Activated naive CD4-positive, alpha-beta T cell treated with anti-CD3 and anti-CD28 coated beads for 36 hours (primary cell): ENCODE measurements at regions not wholly inside any gene's neighbourhood (a gene's known extent, or its start where the extent isn't known, plus 50 kb on each side); places are given as distances from the start of the nearest gene placed in this dataset.

ENCODE experiments used
- CTCF ChIA-PET: fragments of 350-600 bp; sonication (Branson Sonifier 250); formaldehyde crosslinking; loops from one replicate; lab custom pipeline; 2021; ENCODE audit warnings: antibody characterized with exemption; lab: Charles Lee
- DNase-seq: peaks from one replicate; pipeline ENCODE4 v3.0.0-alpha.2; 2020
- H3K27ac Mint-ChIP-seq: one replicate; pipeline ENCODE4 v1.8.0; 2021; ENCODE audit warnings: mild to moderate bottlenecking, mixed read lengths
- H3K27me3 Mint-ChIP-seq: one replicate; pipeline ENCODE4 v1.8.0; 2021; ENCODE audit warnings: low read depth, mixed read lengths
- H3K36me3 Mint-ChIP-seq: one replicate; pipeline ENCODE4 v1.8.0; 2021; ENCODE audit warnings: low read depth, mixed read lengths
- H3K4me1 Mint-ChIP-seq: one replicate; pipeline ENCODE4 v1.8.0; 2021; ENCODE audit warnings: low read depth, mixed read lengths
- H3K4me3 Mint-ChIP-seq: one replicate; pipeline ENCODE4 v1.8.0; 2021; ENCODE audit warnings: mild to moderate bottlenecking, moderate library complexity, mixed read lengths
- H3K9me3 Mint-ChIP-seq: one replicate; pipeline ENCODE4 v1.8.0; 2021; ENCODE audit warnings: mixed read lengths
- intact Hi-C: fragments of 100-400 bp; cut with micrococcal nuclease; formaldehyde crosslinking; loops from one replicate; pipeline ENCODE4 v1.15.1; 2023

- Mint-ChIP-seq H3K4me1 (no peaks in the 10 kb centered on the region), H3K27ac (no peak overlapping the region), H3K4me3 (no peak overlapping the region), H3K36me3 (no peaks in the 10 kb centered on the region), H3K9me3 (no peaks in the 10 kb centered on the region), H3K27me3 (no peaks in the 10 kb centered on the region)
- CTCF ChIA-PET, result interaction anchor here (1.0 kb wide), 1 partner anchor 44 kb away, joined by 4 read pairs; no protein-coding TSS in a partner anchor
- no peak for DNase-seq
- intact Hi-C loops, result no loop called here
Observed at GRCh38 chr17:5635949-5636348, 51.6 kb upstream of the NLRP1 start.

DNA sequence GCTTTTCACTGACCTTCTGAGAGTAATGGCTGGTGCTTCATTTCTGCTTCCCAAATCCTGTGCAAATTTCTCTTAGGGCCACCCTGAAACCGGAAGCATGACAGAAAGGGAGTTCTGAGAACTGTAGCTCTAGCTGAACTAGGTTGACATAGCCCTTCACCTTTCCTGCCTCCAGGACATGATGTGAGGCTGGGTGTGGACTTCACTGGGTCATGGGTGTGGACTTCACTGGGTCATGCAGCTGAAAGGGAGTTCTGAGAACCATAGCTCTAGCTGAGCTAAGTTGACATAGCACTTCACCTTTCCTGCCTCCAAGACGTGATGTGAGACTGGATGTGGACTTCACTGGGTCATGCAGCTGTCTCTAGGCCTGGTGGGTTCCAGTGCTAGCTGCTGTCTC, 54.3 kb upstream of the NLRP1 start:
- CTCF ChIA-PET, result interaction anchor here (1.4 kb wide), 1 partner anchor 46 kb away, joined by 5 read pairs; no protein-coding TSS in a partner anchor
- intact Hi-C loops, result no loop called here
- Mint-ChIP-seq H3K9me3 (no peaks in the 10 kb centered on the region), H3K27ac (no peak overlapping the region), H3K4me3 (no peak overlapping the region), H3K27me3 (no peaks in the 10 kb centered on the region), H3K4me1 (no peaks in the 10 kb centered on the region), H3K36me3 (no peaks in the 10 kb centered on the region)
- DNase-seq, result no peak

- H3K27ac Mint-ChIP-seq, result no peak overlapping the region
- H3K27me3 Mint-ChIP-seq, result no peaks in the 10 kb centered on the region
- no peaks in the 10 kb centered on the region for H3K4me1 Mint-ChIP-seq
- CTCF ChIA-PET, result no interaction called here
- no peaks in the 10 kb centered on the region for H3K36me3 Mint-ChIP-seq
- H3K4me3 Mint-ChIP-seq, result no peak overlapping the region
- intact Hi-C loops, result no loop called here
- H3K9me3 Mint-ChIP-seq, result no peaks in the 10 kb centered on the region
- no peak for DNase-seq
Observed at GRCh38 chr17:5640726-5641125, 56.4 kb upstream of the NLRP1 start.

GRCh38 chr17:5642752-5643151, 58.4 kb upstream of the NLRP1 start:
- intact Hi-C loops, result no loop called here
- Mint-ChIP-seq H3K9me3 (no peaks in the 10 kb centered on the region), H3K27me3 (no peaks in the 10 kb centered on the region), H3K4me3 (no peak overlapping the region), H3K27ac (no peak overlapping the region), H3K4me1 (no peaks in the 10 kb centered on the region), H3K36me3 (no peaks in the 10 kb centered on the region)
- no peak for DNase-seq
- CTCF ChIA-PET, result no interaction called here

GRCh38 chr17:5644065-5644464, 59.8 kb upstream of the NLRP1 start:
- Mint-ChIP-seq H3K27me3 (no peaks in the 10 kb centered on the region), H3K36me3 (no peaks in the 10 kb centered on the region), H3K27ac (no peak overlapping the region), H3K4me1 (no peaks in the 10 kb centered on the region), H3K9me3 (no peaks in the 10 kb centered on the region), H3K4me3 (no peak overlapping the region)
- CTCF ChIA-PET, result interaction anchor here (0.6 kb wide), 1 partner anchor 310 kb away, joined by 6 read pairs; no protein-coding TSS in a partner anchor
- intact Hi-C loops, result no loop called here
- no peak for DNase-seq

- Mint-ChIP-seq H3K9me3 (peaks cover 10% of the 10 kb centered on the region), H3K4me1 (no peaks in the 10 kb centered on the region), H3K36me3 (no peaks in the 10 kb centered on the region), H3K4me3 (no peak overlapping the region), H3K27ac (no peak overlapping the region), H3K27me3 (peaks cover 27% of the 10 kb centered on the region)
- CTCF ChIA-PET, result no interaction called here
- no peak for DNase-seq
- intact Hi-C loops, result no loop called here
Observed at GRCh38 chr17:5651348-5651747, 67.0 kb upstream of the NLRP1 start.

- no peak for DNase-seq
- Mint-ChIP-seq H3K36me3 (no peaks in the 10 kb centered on the region), H3K27ac (no peak overlapping the region), H3K4me3 (no peak overlapping the region), H3K9me3 (no peaks in the 10 kb centered on the region), H3K4me1 (no peaks in the 10 kb centered on the region), H3K27me3 (peaks cover 2% of the 10 kb centered on the region)
- CTCF ChIA-PET, result no interaction called here
- intact Hi-C loops, result no loop called here
Observed at GRCh38 chr17:5661491-5662125, 77.3 kb upstream of the NLRP1 start.

- no peaks in the 10 kb centered on the region for H3K36me3 Mint-ChIP-seq
- CTCF ChIA-PET, result no interaction called here
- H3K27ac Mint-ChIP-seq, result no peak overlapping the region
- no peaks in the 10 kb centered on the region for H3K9me3 Mint-ChIP-seq
- H3K4me1 Mint-ChIP-seq, result no peaks in the 10 kb centered on the region
- peaks cover 2% of the 10 kb centered on the region for H3K27me3 Mint-ChIP-seq
- intact Hi-C loops, result no loop called here
- no peak for DNase-seq
- H3K4me3 Mint-ChIP-seq, result no peak overlapping the region
Observed at GRCh38 chr17:5662409-5663085, 78.2 kb upstream of the NLRP1 start.

DNA sequence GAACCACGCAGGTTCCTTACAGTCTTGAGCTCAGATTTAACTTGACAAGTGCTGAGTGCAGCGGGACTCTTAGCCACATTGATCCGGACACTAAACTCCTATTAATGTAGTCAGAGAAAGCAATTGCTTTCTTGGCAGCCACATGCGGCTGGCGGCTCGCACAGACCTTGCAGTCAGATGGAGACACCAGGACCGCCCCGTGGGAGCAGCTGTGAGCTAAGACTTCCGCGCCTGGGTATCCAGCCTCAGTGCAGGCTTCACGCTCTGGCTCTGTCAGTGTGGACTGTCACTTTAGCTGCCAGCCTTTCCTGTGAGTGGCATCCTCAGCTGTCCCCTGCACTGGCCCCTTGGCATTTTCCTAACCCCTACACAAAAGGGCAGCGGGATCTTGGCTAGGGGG, 80.9 kb upstream of the NLRP1 start:
- CTCF ChIA-PET, result no interaction called here
- Mint-ChIP-seq H3K27ac (no peak overlapping the region), H3K4me3 (no peak overlapping the region), H3K4me1 (no peaks in the 10 kb centered on the region), H3K27me3 (peaks cover 7% of the 10 kb centered on the region), H3K36me3 (no peaks in the 10 kb centered on the region), H3K9me3 (no peaks in the 10 kb centered on the region)
- intact Hi-C loops, result no loop called here
- DNase-seq, result no peak

DNA sequence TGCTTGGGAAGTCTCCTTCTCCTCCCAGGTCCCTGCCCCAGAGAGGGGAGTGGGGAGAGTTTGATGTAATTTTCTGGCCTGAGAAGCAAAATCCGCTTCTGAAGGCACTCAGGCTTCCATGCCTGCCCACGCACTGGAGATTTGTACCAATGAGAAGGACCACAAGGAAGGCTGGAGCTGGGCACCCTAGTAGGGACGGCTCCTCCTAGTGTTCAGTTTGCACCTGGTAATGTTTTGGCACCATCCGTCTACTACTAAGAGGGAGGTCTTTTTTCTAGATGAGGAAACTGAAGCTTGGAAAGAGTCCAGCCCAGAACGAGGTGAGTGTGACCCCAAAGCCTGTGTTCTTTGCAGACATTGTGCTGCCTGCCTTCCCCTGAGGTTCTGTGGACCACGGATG, 83.6 kb upstream of the NLRP1 start:
- CTCF ChIA-PET, result no interaction called here
- no peaks in the 10 kb centered on the region for H3K9me3 Mint-ChIP-seq

GRCh38 chr17:5668557-5669138, 84.3 kb upstream of the NLRP1 start:
- intact Hi-C loops, result no loop called here
- CTCF ChIA-PET, result no interaction called here
- H3K27me3 Mint-ChIP-seq, result peaks cover 9% of the 10 kb centered on the region
- no peaks in the 10 kb centered on the region for H3K36me3 Mint-ChIP-seq
- H3K27ac Mint-ChIP-seq, result no peak overlapping the region
- no peaks in the 10 kb centered on the region for H3K4me1 Mint-ChIP-seq
- no peak overlapping the region for H3K4me3 Mint-ChIP-seq
- no peaks in the 10 kb centered on the region for H3K9me3 Mint-ChIP-seq
- DNase-seq, result no peak

More for the DNA sequence above, 83.6 kb upstream of the NLRP1 start:
- no peak overlapping the region for H3K27ac Mint-ChIP-seq
- no peaks in the 10 kb centered on the region for H3K4me1 Mint-ChIP-seq
- no peaks in the 10 kb centered on the region for H3K36me3 Mint-ChIP-seq
- DNase-seq, result no peak
- intact Hi-C loops, result no loop called here
- H3K4me3 Mint-ChIP-seq, result no peak overlapping the region
- H3K27me3 Mint-ChIP-seq, result peaks cover 7% of the 10 kb centered on the region

DNA sequence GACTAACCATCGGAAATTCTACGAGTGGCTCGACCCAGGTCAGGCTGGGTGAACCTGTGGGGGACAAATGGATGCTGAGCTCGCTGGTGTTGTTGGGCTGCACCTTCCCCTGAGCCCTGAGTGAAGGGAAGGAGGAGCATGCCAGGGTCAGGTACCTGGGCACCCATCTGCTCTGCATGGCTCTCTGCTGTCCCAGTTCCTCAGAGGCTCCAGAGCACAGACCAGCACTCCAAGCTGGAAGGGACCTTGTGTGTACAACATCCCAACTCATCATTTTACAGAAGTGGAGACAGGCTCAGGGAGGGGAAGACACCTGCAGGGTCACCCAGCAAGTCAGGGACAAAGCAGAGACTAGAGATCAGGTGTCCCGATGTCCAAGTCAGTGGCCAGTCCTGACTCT, 84.9 kb upstream of the NLRP1 start:
- no peak overlapping the region for H3K27ac Mint-ChIP-seq
- no peak for DNase-seq
- H3K4me3 Mint-ChIP-seq, result no peak overlapping the region
- peaks cover 9% of the 10 kb centered on the region for H3K27me3 Mint-ChIP-seq
- H3K4me1 Mint-ChIP-seq, result no peaks in the 10 kb centered on the region
- no peaks in the 10 kb centered on the region for H3K9me3 Mint-ChIP-seq
- H3K36me3 Mint-ChIP-seq, result no peaks in the 10 kb centered on the region
- CTCF ChIA-PET, result interaction anchor here (0.6 kb wide), 1 partner anchor 370 kb away, joined by 4 read pairs; no protein-coding TSS in a partner anchor
- intact Hi-C loops, result no loop called here

DNA sequence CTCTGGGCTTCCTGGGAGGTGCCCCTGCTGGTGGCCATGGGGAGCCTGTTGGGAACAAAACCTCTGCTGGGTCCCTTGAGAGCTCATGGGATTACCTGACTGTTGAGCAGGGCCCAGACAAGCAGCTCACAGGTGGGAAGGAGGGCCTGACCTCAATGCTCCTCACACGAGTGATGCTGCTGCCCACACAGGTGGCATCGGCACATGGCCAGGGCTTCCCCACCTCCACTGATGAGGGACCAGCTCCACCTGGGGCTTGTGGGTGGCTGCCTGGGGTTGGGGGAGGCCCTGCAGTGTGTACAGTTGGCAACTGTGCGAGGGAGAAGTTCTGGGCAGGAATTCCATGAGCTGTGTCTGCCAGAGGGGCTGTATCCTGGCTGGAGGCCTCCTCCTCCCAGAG, 87.8 kb upstream of the NLRP1 start:
- DNase-seq, result no peak
- H3K27ac Mint-ChIP-seq, result no peak overlapping the region

More for the DNA sequence above, 87.8 kb upstream of the NLRP1 start:
- Mint-ChIP-seq H3K4me1 (no peaks in the 10 kb centered on the region), H3K9me3 (no peaks in the 10 kb centered on the region), H3K27me3 (peaks cover 10% of the 10 kb centered on the region), H3K36me3 (no peaks in the 10 kb centered on the region), H3K4me3 (no peak overlapping the region)
- intact Hi-C loops, result no loop called here
- CTCF ChIA-PET, result interaction anchor here (1.4 kb wide), 1 partner anchor 80 kb away, joined by 5 read pairs; no protein-coding TSS in a partner anchor
